Progenitor cell of endocrine pancreas (in vitro differentiated cells): ENCODE measurements at regions not wholly inside any gene's neighbourhood (a gene's known extent, or its start where the extent isn't known, plus 50 kb on each side); places are given as distances from the start of the nearest gene placed in this dataset.

ENCODE experiments used
- DNase-seq: peaks from one replicate; pipeline ENCODE4 v3.0.0; 2021; ENCODE audit warnings: low spot score; ENCODE audit not compliant: unreplicated experiment
- H3K27ac Mint-ChIP-seq: 2 replicates; pipeline ENCODE4 v1.8.0; 2021; ENCODE audit warnings: mild to moderate bottlenecking, moderate library complexity, mixed read lengths
- H3K27me3 Mint-ChIP-seq: 2 replicates; pipeline ENCODE4 v1.8.0; 2021; ENCODE audit warnings: mixed read lengths
- H3K36me3 Mint-ChIP-seq: 2 replicates; pipeline ENCODE4 v1.8.0; 2022; ENCODE audit warnings: mixed read lengths; ENCODE audit not compliant: insufficient read depth
- H3K4me1 Mint-ChIP-seq: 2 replicates; pipeline ENCODE4 v1.8.0; 2021; ENCODE audit warnings: low read depth, mixed read lengths
- H3K4me3 Mint-ChIP-seq: 2 replicates; pipeline ENCODE4 v1.8.0; 2021; ENCODE audit warnings: low read depth, mild to moderate bottlenecking, moderate library complexity, mixed read lengths
- H3K9me3 Mint-ChIP-seq: 2 replicates; pipeline ENCODE4 v1.8.0; 2021; ENCODE audit warnings: low read depth, mixed read lengths
- CTCF ChIP-seq: fragments of 200-600 bp; sonication (generic); IDR thresholded peaks from one replicate; pipeline ENCODE4 v1.5.0; 2021; ENCODE audit warnings: antibody characterized with exemption, mild to moderate bottlenecking; ENCODE audit not compliant: unreplicated experiment

DNA sequence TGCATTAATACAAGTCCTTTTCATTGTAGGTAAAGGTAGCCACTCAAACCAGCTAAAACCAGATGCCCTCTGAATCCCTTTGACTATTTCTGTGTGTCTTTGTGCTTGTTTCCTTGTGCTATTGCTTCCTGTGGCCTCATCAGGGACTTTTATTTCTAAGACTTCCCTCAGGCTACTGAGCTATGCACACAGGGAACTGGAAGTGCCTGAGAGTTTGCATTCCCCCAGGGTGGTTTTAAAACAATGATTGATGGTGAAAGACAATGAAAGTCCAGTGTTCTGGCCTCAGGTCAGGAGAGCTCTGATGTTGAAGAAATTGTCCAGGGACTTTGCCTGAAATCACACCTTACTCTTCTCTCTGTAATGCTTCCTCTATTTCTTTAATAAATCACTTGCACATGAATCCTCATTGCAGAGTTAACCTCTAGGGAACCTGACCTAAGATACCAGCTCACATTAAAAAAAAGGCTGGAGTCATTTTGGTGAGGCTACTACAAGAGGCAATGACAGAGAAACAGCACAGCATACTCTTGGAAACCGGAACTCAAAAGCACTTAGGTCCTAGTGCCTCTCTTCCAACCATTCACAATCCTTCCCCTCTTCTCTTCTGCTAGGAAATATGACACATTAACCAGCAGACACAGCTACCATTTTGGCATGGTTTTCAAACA is 158.1 kb upstream of the NREP start:
- peaks cover 1% of the 10 kb centered on the region for H3K36me3 Mint-ChIP-seq
- DNase-seq = no peak
- no peaks in the 10 kb centered on the region for H3K27me3 Mint-ChIP-seq

DNA sequence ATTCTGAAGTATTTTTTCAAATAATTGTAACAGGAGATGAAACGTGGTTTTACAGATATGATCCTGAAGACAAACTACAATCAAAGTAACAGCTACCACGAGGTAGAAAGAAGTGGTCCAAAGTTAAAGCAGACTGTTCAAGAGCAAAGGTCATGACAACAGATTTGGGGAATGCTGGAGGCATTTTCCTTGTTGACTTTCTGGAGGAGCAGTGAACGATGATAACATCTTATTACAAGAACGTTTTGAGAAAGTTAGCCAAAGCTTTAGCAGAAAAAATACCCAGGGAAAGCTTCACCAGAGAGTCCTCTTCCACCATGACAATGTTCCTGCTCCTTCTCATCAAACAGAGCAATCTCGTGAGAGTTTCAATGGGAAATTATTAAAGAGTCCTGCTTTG is 145.4 kb upstream of the NREP start:
- Mint-ChIP-seq H3K27me3 (no peaks in the 10 kb centered on the region), H3K27ac (no peak overlapping the region), H3K36me3 (peaks cover 2% of the 10 kb centered on the region), H3K4me3 (no peak overlapping the region), H3K9me3 (peaks cover 25% of the 10 kb centered on the region), H3K4me1 (no peaks in the 10 kb centered on the region)
- DNase-seq = no peak
- no peak for TF ChIP-seq CTCF

More for the DNA sequence above, 158.1 kb upstream of the NREP start:
- H3K27ac Mint-ChIP-seq = no peak overlapping the region
- H3K4me3 Mint-ChIP-seq = no peak overlapping the region
- H3K9me3 Mint-ChIP-seq = peaks cover 13% of the 10 kb centered on the region
- TF ChIP-seq CTCF = no peak
- H3K4me1 Mint-ChIP-seq = no peaks in the 10 kb centered on the region

DNA sequence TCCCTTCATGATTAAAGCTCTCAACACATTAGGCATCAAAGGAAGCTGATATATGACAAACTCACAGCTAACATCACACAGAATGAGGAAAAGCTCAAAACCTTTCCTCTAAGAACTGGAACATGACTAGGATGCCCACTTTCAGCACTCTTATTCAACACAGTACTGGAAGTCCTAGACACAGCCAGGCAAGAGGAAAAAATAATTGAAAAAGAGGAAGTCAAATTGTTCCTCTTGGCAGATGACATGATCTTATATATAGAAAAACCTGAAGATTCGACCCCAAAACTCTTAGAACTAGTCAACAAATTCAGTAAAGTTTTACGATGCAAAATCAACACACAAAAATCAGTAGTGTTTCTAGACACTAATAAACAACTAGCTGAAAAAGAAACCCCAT is 144.3 kb upstream of the NREP start:
- Mint-ChIP-seq H3K4me1 (no peaks in the 10 kb centered on the region), H3K4me3 (no peak overlapping the region), H3K27ac (no peak overlapping the region), H3K36me3 (peaks cover 2% of the 10 kb centered on the region), H3K27me3 (no peaks in the 10 kb centered on the region), H3K9me3 (peaks cover 25% of the 10 kb centered on the region)
- DNase-seq = no peak
- no peak for TF ChIP-seq CTCF

- Mint-ChIP-seq H3K4me3 (no peak overlapping the region), H3K9me3 (peaks cover 18% of the 10 kb centered on the region), H3K36me3 (no peaks in the 10 kb centered on the region), H3K27me3 (no peaks in the 10 kb centered on the region), H3K4me1 (no peaks in the 10 kb centered on the region), H3K27ac (no peak overlapping the region)
- TF ChIP-seq CTCF = no peak
- DNase-seq = no peak
Measured at GRCh38 chr5:111892949-111893348, 136.0 kb upstream of the NREP start.

- no peaks in the 10 kb centered on the region for H3K4me1 Mint-ChIP-seq
- no peaks in the 10 kb centered on the region for H3K27me3 Mint-ChIP-seq
- H3K4me3 Mint-ChIP-seq = no peak overlapping the region
- H3K9me3 Mint-ChIP-seq = peaks cover 22% of the 10 kb centered on the region
- no peak overlapping the region for H3K27ac Mint-ChIP-seq
- no peak for DNase-seq
- no peak for TF ChIP-seq CTCF
- H3K36me3 Mint-ChIP-seq = no peaks in the 10 kb centered on the region
Measured at GRCh38 chr5:111887706-111888105, 130.7 kb upstream of the NREP start.
